ENCODE measurements at regions not wholly inside any gene's neighbourhood (a gene's known extent, or its start where the extent isn't known, plus 50 kb on each side); places are given as distances from the start of the nearest gene placed in this dataset.

- TF ChIP-seq POLR2AphosphoS5 (IDR thresholded peaks at IDR 0.05; ENCODE audit: borderline replicate concordance, low read depth, low read length), result no peak
- no peak for TF ChIP-seq EZH2 (IDR thresholded peaks at IDR 0.05)
- no peak for TF ChIP-seq FOXP2 (optimal IDR thresholded peaks at IDR 0.05; ENCODE audit: control extremely low read depth, extremely low read length, insufficient read depth)
Observed at GRCh38 chr4:130808492-130808891, 1712.5 kb downstream of the C4orf33 start.

Data from SK-N-MC (cell line).